ENCODE measurements at regions not wholly inside any gene's neighbourhood (a gene's known extent, or its start where the extent isn't known, plus 50 kb on each side); places are given as distances from the start of the nearest gene placed in this dataset.

DNA sequence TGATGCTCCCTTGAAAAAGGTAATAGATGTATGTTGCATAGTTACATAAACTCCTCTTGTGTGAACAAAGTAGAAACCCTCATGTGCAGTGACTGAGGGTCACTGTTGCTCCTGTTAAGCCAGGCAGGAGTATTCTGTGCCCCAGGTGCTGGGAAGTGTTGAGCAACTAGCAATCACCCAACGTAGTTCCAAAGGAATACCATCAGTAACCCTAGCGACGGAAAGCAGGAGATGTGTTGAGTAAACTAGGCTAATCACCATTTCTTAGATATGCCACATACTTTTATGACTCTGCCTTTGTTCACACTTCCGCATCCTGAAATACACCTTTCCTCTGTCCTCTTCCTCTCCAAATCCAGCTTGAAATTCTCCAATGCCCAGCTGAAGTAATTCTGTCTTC, 50.9 kb upstream of the TAB3 start:
- TF ChIP-seq, protein P1, sequence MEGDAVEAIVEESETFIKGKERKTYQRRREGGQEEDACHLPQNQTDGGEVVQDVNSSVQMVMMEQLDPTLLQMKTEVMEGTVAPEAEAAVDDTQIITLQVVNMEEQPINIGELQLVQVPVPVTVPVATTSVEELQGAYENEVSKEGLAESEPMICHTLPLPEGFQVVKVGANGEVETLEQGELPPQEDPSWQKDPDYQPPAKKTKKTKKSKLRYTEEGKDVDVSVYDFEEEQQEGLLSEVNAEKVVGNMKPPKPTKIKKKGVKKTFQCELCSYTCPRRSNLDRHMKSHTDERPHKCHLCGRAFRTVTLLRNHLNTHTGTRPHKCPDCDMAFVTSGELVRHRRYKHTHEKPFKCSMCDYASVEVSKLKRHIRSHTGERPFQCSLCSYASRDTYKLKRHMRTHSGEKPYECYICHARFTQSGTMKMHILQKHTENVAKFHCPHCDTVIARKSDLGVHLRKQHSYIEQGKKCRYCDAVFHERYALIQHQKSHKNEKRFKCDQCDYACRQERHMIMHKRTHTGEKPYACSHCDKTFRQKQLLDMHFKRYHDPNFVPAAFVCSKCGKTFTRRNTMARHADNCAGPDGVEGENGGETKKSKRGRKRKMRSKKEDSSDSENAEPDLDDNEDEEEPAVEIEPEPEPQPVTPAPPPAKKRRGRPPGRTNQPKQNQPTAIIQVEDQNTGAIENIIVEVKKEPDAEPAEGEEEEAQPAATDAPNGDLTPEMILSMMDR (IDR thresholded peaks at IDR 0.05; ENCODE audit: borderline replicate concordance, insufficient read depth, low read depth, low read length): no peak
- H3K4me3 ChIP-seq (ENCODE audit: low read depth, low read length): no peak overlapping the region

All from GM12875 (cell line).